GM20000 (cell line): ENCODE measurements at regions not wholly inside any gene's neighbourhood (a gene's known extent, or its start where the extent isn't known, plus 50 kb on each side); places are given as distances from the start of the nearest gene placed in this dataset.

ENCODE experiments used
- DNase-seq: peaks from one replicate; pipeline ENCODE4 v3.0.0; 2012; ENCODE audit warnings: low spot score
- CTCF ChIP-seq: IDR thresholded peaks from 2 replicates; pipeline ENCODE4 v1.5.1; 2012; ENCODE audit warnings: mild to moderate bottlenecking, control low read depth; ENCODE audit errors: extremely low read depth, missing control alignments

DNA sequence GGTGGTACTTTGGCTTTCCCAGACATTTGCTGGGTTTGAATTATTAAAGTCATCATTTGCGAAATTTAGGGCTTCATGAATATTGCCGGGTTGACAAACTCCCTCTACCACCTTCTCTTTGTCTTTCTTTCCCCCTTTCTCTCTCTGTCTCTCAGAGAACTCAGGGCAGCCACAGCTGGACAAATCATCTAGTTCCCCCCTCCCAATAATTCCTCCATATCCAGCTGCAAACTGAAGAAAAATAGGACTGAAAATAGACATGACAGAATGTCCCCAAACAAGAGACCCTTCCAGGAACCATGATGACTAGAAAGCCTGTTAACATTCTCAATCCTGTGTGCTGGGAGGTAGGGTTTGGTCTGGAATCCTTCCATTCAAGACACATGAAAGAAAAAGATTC is 67.1 kb upstream of the TBX5 start:
- no peak for DNase-seq
- no peak for TF ChIP-seq CTCF

DNA sequence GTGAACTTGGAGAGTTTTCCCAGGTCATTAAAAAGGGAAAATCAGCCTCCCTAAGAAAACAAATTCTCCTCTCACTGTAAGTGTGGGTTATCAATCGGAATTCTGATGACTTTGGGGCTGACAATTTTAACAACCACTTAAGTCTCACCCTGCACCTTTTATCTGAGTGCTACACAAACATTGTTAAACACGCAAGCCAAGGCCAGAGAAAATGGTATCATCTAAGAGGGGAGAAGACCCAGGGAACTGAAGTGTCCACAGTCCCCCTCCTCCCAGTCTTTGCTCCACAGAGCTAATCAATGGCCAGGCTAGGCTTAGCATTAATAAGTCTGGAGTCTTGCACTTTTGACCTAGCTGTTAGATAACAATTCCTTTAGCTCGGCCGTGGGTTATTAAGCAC is 51.7 kb upstream of the TBX5 start:
- DNase-seq, result no peak
- TF ChIP-seq CTCF, result no peak
